Stomach (tissue), 8 donors: ENCODE measurements at regions not wholly inside any gene's neighbourhood (a gene's known extent, or its start where the extent isn't known, plus 50 kb on each side); places are given as distances from the start of the nearest gene placed in this dataset.

Source experiments
- DNase-seq, 2 donors: peaks; one replicate each; pipeline versions ENCODE4 v3.0.0 to v3.0.0-alpha.2; 2013 to 2019
- H3K27ac ChIP-seq, 5 donors: fragments of 200-600 bp in 4 of 5; sonication (generic) in 4 of 5; one replicate each; pipeline ENCODE4 v1.5.1; 2013 to 2019; ENCODE audit warnings: mild to moderate bottlenecking in 1 of 5, moderate library complexity in 1 of 5
- H3K27me3 ChIP-seq, 3 donors: fragments of 200-600 bp; sonication (generic); one replicate each; pipeline ENCODE4 v1.5.1; 2017 to 2019; ENCODE audit warnings: mixed run types in 1 of 3
- H3K36me3 ChIP-seq, 4 donors: fragments of 200-600 bp; sonication (generic); 1 replicate in 3 of 4; 2 replicates in 1 of 4; pipeline ENCODE4 v1.5.1; 2016 to 2019
- H3K4me1 ChIP-seq, 4 donors: fragments of 200-600 bp; sonication (generic); one replicate each; pipeline ENCODE4 v1.5.1; 2016 to 2019
- H3K4me3 ChIP-seq, 4 donors: fragments of 200-600 bp; sonication (generic) in 3 of 4; one replicate each; pipeline ENCODE4 v1.5.1; 2016 to 2019; ENCODE audit warnings: mild to moderate bottlenecking in 1 of 4
- H3K9me3 ChIP-seq, 4 donors: fragments of 200-600 bp; sonication (generic); one replicate each; pipeline ENCODE4 v1.5.1; 2016 to 2019
- CTCF ChIP-seq, 7 experiments: fragments of 450-650 bp in 4 of 7; fragments of 200-600 bp in 3 of 7; sonication (generic) in 3 of 7; IDR thresholded peaks; one replicate each; pipeline ENCODE4 v1.5.1; 2016 to 2019; ENCODE audit warnings: antibody characterized with exemption in 7 of 7, control low read depth in 2 of 7, mild to moderate bottlenecking in 1 of 7
- EP300 ChIP-seq: sonication (generic); formaldehyde crosslinking; IDR thresholded peaks from one replicate; pipeline ENCODE4 v1.6.1; 2017; ENCODE audit warnings: antibody characterized with exemption
- POLR2A ChIP-seq, 4 donors: fragments of 450-650 bp; IDR thresholded peaks; one replicate each; pipeline ENCODE4 v1.6.1; 2016; ENCODE audit warnings: antibody characterized with exemption in 4 of 4, control low read depth in 2 of 4, mild to moderate bottlenecking in 1 of 4, moderate library complexity in 1 of 4
- POLR2AphosphoS5 ChIP-seq, 3 donors: sonication (generic); formaldehyde crosslinking; IDR thresholded peaks; one replicate each; pipeline ENCODE4 v1.6.1; 2016; ENCODE audit warnings: antibody characterized with exemption in 3 of 3
- WGBS, 5 donors: extraction: QIAGEN DNeasy Blood & Tissue Kit in 3 of 5; methylation state at CpG; one replicate each; pipeline versions ENCODE4 v1.1.5 to v1.1.7; 2013 to 2018; 5-methylcytosine and 5-hydroxymethylcytosine counted together
- intact Hi-C: fragments of 100-400 bp; cut with DNase I; formaldehyde crosslinking; loops from one replicate; pipeline ENCODE4 v1.15.1; 2023; ENCODE audit warnings: low total_unique reads
- donor health status: healthy with polysubstance abuse.
- donor health status: Bipolar disorder and iron deficiency.
- donor health status: healthy.

- WGBS, 5 donors: 93 to 96% (median 94%) methylated on average over 3 of the region's 3 CpGs
- DNase-seq: no peak
- peaks cover 0 to 9% (median 4%) of the 10 kb centered on the region in 4 donors for H3K9me3 ChIP-seq
- intact Hi-C loops: no loop called here
- TF ChIP-seq POLR2AphosphoS5 (IDR thresholded peaks at IDR 0.05) (no peak), POLR2A (IDR thresholded peaks at IDR 0.05) (no peak)
- no peaks in the 10 kb centered on the region for H3K27me3 ChIP-seq
- H3K27ac ChIP-seq: no peak overlapping the region
- no peaks in the 10 kb centered on the region for H3K36me3 ChIP-seq
- no peak overlapping the region for H3K4me3 ChIP-seq
- no peaks in the 10 kb centered on the region for H3K4me1 ChIP-seq
Measured at GRCh38 chr4:23686169-23686897, 203.5 kb downstream of the PPARGC1A start.

GRCh38 chr4:23685471-23685870 is 204.4 kb downstream of the PPARGC1A start:
- Histone ChIP-seq H3K27ac (no peak overlapping the region), H3K36me3 (no peaks in the 10 kb centered on the region), H3K4me3 (no peak overlapping the region), H3K27me3 (no peaks in the 10 kb centered on the region), H3K9me3 (peaks cover 0 to 9% (median 4%) of the 10 kb centered on the region in 4 donors), H3K4me1 (no peaks in the 10 kb centered on the region)
- intact Hi-C loops: no loop called here
- no peak for TF ChIP-seq CTCF (IDR thresholded peaks at IDR 0.05)
- no peak for TF ChIP-seq POLR2A (IDR thresholded peaks at IDR 0.05)
- TF ChIP-seq POLR2AphosphoS5 (IDR thresholded peaks at IDR 0.05): no peak
- TF ChIP-seq EP300: no peak
- no peak for DNase-seq
- WGBS, 5 donors: 79 to 90% (median 86%) methylated on average over 4 of the region's 4 CpGs

- H3K4me1 ChIP-seq: no peaks in the 10 kb centered on the region
- no peak for DNase-seq
- no peaks in the 10 kb centered on the region for H3K9me3 ChIP-seq
- H3K4me3 ChIP-seq: no peak overlapping the region
- TF ChIP-seq POLR2A (IDR thresholded peaks at IDR 0.05) (no peak), CTCF (IDR thresholded peaks at IDR 0.05) (peak in 1 of 7 experiments; percentile 12)
- intact Hi-C loops: no loop called here
- H3K36me3 ChIP-seq: no peaks in the 10 kb centered on the region
- H3K27me3 ChIP-seq: no peaks in the 10 kb centered on the region
- WGBS, 5 donors: 74 to 82% (median 80%) methylated on average over 2 of the region's 2 CpGs
- H3K27ac ChIP-seq: no peak overlapping the region
Measured at GRCh38 chr4:23680671-23681518, 209.0 kb downstream of the PPARGC1A start.

- Histone ChIP-seq H3K9me3 (no peaks in the 10 kb centered on the region), H3K27ac (no peak overlapping the region), H3K4me3 (no peak overlapping the region), H3K27me3 (no peaks in the 10 kb centered on the region), H3K4me1 (no peaks in the 10 kb centered on the region), H3K36me3 (no peaks in the 10 kb centered on the region)
- intact Hi-C loops: no loop called here
- TF ChIP-seq POLR2AphosphoS5 (IDR thresholded peaks at IDR 0.05): no peak
- no peak for TF ChIP-seq CTCF (IDR thresholded peaks at IDR 0.05)
- TF ChIP-seq POLR2A (IDR thresholded peaks at IDR 0.05): no peak
- TF ChIP-seq EP300: no peak
- 60 to 76% (median 74%) methylated on average over 1 of the region's 1 CpG for WGBS, 5 donors
- DNase-seq: no peak
Measured at GRCh38 chr4:23674694-23675093, 215.2 kb downstream of the PPARGC1A start.
